ENCODE measurements at regions not wholly inside any gene's neighbourhood (a gene's known extent, or its start where the extent isn't known, plus 50 kb on each side); places are given as distances from the start of the nearest gene placed in this dataset.

DNA sequence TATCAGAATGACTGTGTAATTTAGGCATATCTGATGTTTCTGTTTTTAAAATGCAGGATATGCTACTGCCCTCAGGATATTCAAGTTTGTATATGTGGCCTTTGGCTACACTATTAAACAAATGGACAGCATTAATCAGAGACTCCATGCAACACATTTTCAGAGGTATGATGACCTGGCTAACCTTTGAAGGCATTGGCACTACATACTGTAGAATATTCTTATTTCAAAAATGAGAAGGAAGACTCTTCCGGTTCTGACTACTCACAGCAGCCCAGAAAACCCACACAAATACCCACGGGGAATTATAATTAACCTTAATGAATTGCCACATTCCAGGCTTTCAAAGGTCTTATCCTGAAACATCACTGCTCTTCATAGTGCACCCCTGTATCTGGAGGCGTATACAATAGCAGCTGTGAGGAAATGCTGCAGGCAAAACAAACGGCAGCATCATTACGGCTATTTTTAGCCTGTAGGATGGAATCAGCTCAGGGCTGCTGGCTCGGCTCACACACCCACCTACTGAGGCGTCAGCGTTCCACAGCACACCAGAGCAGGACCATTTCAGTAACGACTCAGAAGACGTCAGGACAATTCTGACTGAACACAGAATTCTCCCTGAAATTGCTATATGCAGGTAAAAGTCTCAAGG is 648.5 kb downstream of the RPS29 start:
- Mint-ChIP-seq H3K4me3 (no peak overlapping the region), H3K4me1 (no peaks in the 10 kb centered on the region), H3K36me3 (no peaks in the 10 kb centered on the region), H3K27ac (no peak overlapping the region), H3K9me3 (peaks cover 10% of the 10 kb centered on the region)
- ATAC-seq (no peak), DNase-seq (ENCODE audit: low spot score in 2 of 2) (no peak)

DNA sequence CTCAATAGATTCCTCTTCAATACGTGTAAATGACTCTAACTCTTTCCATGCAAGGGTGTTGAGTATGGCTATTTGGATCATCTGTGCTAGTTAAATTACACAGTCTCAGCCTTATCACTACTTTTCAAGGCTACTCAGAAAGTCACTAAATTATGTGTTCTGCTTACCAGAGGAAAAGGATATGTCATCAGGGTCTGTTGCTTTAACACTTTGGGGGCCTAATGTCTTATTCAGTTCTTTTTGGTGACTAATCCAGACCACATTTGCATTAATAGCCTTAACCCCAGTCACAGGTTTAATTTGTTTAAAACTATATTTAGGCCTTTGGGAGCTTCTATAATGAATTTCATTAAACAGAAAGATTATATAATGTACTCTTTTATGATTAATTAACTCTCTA is 649.3 kb downstream of the RPS29 start:
- no peak for ATAC-seq
- no peaks in the 10 kb centered on the region for H3K4me1 Mint-ChIP-seq
- no peaks in the 10 kb centered on the region for H3K36me3 Mint-ChIP-seq
- peaks cover 5% of the 10 kb centered on the region for H3K9me3 Mint-ChIP-seq
- no peak for DNase-seq (ENCODE audit: low spot score in 2 of 2)
- no peak overlapping the region for H3K4me3 Mint-ChIP-seq
- no peak overlapping the region for H3K27ac Mint-ChIP-seq

DNA sequence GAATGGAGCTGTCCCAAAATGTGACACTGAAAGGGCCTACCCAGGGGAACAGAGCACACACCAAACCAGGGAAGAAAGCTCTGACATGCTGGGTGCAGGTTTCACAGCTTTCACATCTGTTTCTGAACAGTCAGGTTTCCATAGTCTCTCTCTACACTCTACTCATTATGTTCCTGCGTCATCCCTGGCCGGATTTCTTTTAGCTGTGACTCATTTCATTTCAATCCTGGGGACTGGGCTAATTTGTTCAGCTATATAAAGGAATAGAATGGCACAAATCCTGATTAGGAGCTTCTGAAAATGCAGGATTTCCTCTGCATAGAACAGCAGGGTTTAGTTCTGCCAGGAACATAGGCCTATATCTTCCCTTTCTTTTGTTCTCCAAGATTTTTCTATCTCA is 649.8 kb downstream of the RPS29 start:
- ATAC-seq: no peak
- no peak for DNase-seq (ENCODE audit: low spot score in 2 of 2)
- H3K27ac Mint-ChIP-seq: no peak overlapping the region

DNA sequence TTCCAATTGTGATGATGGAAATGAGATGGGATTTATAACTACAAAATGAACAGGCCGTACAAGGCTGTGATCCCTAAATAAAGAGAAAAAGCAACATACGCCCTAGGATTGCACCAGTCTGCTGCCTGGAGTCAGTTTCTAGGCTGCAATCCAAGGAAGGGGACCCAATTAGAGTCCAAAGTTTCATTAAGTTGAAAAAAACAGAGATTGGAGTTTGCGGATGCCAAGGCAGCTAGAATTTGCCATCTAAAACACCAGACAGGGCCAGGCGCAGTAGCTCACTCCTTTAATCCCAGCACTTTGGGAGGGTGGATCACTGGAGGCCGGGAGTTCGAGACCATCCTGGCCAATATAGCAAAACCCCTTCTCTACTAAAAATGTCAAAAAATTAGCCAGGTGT is 661.0 kb downstream of the RPS29 start:
- DNase-seq (ENCODE audit: low spot score in 2 of 2) (no peak), ATAC-seq (no peak)
- Mint-ChIP-seq H3K4me3 (no peak overlapping the region), H3K27ac (no peak overlapping the region), H3K36me3 (no peaks in the 10 kb centered on the region), H3K9me3 (peaks cover 7% of the 10 kb centered on the region), H3K4me1 (no peaks in the 10 kb centered on the region)

More for the DNA sequence above, 649.8 kb downstream of the RPS29 start:
- Mint-ChIP-seq H3K4me3 (no peak overlapping the region), H3K9me3 (peaks cover 5% of the 10 kb centered on the region), H3K4me1 (no peaks in the 10 kb centered on the region), H3K36me3 (no peaks in the 10 kb centered on the region)

DNA sequence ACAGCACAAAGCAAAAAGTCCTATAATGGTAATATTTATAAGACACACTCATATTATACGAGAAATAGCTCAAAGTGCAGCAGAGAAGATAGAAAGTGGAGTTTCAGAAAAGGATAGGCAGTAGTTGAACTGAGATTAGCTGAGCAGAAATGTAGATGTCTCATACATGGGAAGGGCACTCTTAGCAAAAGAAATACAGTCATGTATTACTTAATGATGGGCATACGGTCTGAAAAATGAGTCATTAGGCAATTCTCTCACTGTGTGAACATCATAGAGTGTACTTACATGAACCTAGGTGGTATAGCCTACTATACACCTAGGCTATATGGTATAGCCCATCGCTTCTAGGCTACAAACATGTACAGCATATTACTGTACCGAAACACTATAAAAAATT is 671.3 kb downstream of the RPS29 start:
- H3K4me1 Mint-ChIP-seq: no peaks in the 10 kb centered on the region
- no peak for ATAC-seq
- peaks cover 17% of the 10 kb centered on the region for H3K9me3 Mint-ChIP-seq

DNA sequence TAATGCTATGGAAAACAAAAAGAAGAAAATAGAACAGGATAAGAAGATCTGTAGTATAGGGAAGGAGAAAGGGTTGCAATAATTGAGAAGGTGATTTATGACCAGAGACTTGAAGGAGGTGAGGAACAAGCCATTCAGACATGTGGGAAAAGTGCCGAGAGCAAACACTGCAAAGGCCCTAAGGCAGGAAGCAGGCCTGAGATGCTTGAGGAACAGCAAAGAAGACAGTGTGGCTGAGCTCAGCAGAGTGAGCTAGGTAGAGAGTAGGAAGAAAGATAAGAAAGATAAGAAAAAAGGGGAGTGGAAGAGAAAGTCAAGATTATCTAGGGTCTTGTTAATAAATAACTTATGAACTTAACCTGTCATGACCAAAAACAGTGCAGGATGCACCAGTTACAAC is 671.8 kb downstream of the RPS29 start:
- DNase-seq (ENCODE audit: low spot score in 2 of 2): no peak
- no peak for ATAC-seq
- Mint-ChIP-seq H3K4me3 (no peak overlapping the region), H3K4me1 (no peaks in the 10 kb centered on the region), H3K27ac (no peak overlapping the region), H3K36me3 (no peaks in the 10 kb centered on the region), H3K9me3 (peaks cover 17% of the 10 kb centered on the region)

More for the DNA sequence above, 671.3 kb downstream of the RPS29 start:
- Mint-ChIP-seq H3K4me3 (no peak overlapping the region), H3K27ac (no peak overlapping the region), H3K36me3 (no peaks in the 10 kb centered on the region)
- DNase-seq (ENCODE audit: low spot score in 2 of 2): no peak

DNA sequence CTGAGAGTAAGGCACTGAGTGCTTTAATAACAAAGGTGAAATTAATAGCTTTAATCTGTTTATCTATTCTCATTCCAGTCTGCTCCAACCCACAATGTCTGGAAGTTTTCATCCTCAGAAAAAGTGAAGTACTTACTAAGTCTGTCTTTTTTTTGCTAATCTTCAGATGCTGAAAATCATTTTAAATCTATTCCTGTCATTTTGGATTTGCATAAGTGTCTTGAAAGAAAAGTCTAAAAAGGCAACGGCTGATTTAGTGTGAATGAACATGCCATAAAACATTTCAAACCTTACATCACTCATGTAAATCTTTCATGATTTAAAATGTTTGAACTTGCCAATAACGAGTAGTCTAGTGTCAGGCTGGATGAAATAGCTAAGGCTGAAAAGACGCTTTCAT is 685.6 kb downstream of the RPS29 start:
- no peak for DNase-seq (ENCODE audit: low spot score in 2 of 2)
- H3K36me3 Mint-ChIP-seq: no peaks in the 10 kb centered on the region
- H3K9me3 Mint-ChIP-seq: peaks cover 3% of the 10 kb centered on the region
- no peaks in the 10 kb centered on the region for H3K4me1 Mint-ChIP-seq
- no peak for ATAC-seq
- no peak overlapping the region for H3K4me3 Mint-ChIP-seq
- no peak overlapping the region for H3K27ac Mint-ChIP-seq

DNA sequence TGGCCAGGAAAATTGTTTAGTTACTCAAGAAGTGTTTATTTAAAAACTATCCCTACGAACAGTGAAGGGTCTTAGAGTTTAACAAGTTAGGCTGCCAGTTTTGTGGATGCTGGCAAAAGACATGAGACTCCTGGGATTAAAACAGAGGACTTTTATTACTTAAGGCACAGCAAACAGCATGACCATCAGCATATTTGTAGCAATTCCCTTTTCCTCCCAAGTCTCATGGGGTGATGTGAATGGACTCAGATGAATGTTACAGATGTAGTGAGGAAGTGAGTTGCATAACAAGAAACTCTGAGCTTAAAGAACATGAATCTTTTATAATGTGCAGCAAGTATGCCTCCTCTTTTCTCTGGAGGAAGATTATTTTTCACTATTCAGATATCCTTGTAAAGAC is 695.8 kb downstream of the RPS29 start:
- Mint-ChIP-seq H3K36me3 (no peaks in the 10 kb centered on the region), H3K4me1 (no peaks in the 10 kb centered on the region), H3K27ac (no peak overlapping the region), H3K4me3 (no peak overlapping the region), H3K9me3 (peaks cover 2% of the 10 kb centered on the region)
- ATAC-seq: no peak
- no peak for DNase-seq (ENCODE audit: low spot score in 2 of 2)

DNA sequence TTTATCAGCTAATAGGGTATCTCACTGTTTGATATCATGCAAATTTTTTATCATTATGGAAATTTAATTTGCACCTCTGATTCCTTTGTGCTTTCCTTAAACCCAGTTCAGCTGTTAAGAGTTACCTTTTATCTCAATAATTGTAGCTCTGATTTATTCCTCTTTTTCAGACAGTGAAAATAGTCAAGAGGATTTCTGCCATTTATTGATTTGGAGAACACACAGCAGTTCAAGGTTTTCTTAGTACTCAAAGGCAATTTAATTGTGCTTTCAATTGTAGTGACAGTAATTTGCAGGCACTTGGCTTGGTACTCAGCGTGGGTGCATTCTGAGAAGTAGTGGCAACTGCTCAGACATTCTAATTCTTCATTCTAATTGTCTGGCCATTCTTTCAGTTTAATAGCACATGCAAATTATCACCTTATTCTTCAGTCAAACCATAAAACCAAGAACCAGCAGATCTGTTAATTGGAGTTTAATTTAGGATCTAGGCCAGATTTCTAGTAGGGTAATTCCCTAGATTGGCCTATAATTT is 709.3 kb downstream of the RPS29 start:
- no peaks in the 10 kb centered on the region for H3K36me3 Mint-ChIP-seq
- no peak overlapping the region for H3K4me3 Mint-ChIP-seq
- H3K9me3 Mint-ChIP-seq: peaks cover 3% of the 10 kb centered on the region
- H3K27ac Mint-ChIP-seq: no peak overlapping the region
- ATAC-seq: no peak
- no peaks in the 10 kb centered on the region for H3K4me1 Mint-ChIP-seq
- DNase-seq (ENCODE audit: low spot score in 2 of 2): no peak

DNA sequence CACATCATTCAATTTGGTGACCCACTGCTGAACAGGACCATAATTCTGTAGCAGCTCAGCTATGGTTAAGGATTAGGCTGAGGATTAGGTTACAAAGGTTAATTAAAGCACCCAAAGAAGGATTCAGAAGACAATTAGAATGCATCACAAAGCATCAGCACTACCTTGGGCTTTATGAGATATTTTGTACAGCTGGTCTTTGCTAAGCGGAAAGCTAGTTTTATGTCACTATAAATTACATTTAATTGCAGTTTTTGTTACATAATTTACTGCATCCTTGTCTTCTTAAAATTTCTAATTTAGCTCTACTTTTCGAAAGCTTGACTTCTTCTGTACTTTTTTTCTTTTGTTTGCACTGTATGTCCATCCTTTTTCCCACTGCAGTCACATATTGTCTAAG is 711.5 kb downstream of the RPS29 start:
- Mint-ChIP-seq H3K4me3 (no peak overlapping the region), H3K27ac (no peak overlapping the region), H3K9me3 (no peaks in the 10 kb centered on the region), H3K4me1 (no peaks in the 10 kb centered on the region), H3K36me3 (no peaks in the 10 kb centered on the region)
- DNase-seq (ENCODE audit: low spot score in 2 of 2) (no peak), ATAC-seq (no peak)

DNA sequence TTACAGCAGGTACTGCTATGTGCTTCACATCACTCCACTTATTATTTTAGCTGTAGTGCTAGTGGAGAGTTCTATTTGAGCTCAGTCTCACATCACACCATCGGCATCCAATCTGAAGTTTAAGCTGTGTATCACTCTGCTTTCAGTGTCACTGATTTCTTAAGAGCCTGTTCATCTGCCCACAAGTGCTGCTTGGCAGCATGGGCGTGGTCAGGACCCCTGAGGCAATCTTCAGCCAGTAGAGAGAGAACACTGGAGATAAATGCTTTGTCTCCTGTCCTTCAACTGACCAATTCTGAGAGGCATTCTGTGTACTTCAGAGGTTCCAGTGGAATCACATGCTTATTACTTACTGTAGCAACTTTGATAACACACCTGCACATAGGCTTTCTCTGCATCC is 728.8 kb downstream of the RPS29 start:
- Mint-ChIP-seq H3K27ac (no peak overlapping the region), H3K9me3 (peaks cover 2% of the 10 kb centered on the region), H3K4me3 (no peak overlapping the region), H3K4me1 (no peaks in the 10 kb centered on the region), H3K36me3 (no peaks in the 10 kb centered on the region)
- DNase-seq (ENCODE audit: low spot score in 2 of 2): no peak
- no peak for ATAC-seq

DNA sequence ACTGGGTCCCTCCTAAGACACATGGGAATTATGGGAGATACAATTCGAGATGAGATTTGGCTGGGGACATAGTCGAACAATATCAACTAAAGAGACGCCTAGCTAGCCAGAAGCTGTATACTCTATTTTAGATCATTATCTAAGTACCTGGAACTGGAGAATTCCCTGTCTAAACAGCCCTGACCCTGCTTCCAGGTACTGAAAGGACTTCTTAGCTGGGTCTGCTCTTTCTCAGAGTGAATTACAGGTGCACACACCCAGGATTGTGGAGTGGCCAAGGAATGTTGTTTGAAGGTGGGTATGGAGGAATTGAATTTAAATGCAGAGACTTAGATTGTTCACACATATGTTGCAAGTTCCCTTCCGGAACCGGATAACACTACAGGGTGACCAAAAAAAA is 733.0 kb downstream of the RPS29 start:
- DNase-seq (ENCODE audit: low spot score in 2 of 2) (no peak), ATAC-seq (no peak)
- H3K27ac Mint-ChIP-seq: no peak overlapping the region
- H3K9me3 Mint-ChIP-seq: no peaks in the 10 kb centered on the region
- H3K4me3 Mint-ChIP-seq: no peak overlapping the region
- no peaks in the 10 kb centered on the region for H3K4me1 Mint-ChIP-seq
- H3K36me3 Mint-ChIP-seq: no peaks in the 10 kb centered on the region

DNA sequence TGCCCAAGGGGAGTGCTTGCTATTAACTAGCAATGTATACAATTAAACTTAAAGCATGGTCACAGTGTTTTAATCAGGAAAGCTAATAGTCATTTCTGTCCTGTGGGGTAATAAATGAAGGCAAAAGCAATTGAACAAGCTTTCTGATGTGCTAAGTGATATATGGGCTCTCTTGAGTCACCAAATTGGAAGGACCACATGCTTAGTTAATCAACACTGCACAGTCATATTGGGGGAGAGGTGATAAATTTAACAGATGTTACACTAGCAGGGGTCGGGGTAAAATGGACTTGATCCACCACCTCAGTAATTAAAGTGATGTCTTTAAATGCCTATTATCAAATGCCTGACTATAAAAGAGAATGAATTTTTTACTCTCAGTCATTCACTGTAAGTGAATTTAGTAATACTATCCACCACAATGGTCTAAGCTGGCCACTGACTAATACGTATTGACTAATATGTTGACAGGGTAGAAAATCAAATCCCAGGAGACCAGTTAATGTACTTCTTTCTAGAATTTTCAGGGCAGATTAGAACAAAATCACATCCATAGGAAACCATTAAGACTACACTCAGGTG is 736.3 kb downstream of the RPS29 start:
- Mint-ChIP-seq H3K27ac (no peak overlapping the region), H3K4me3 (no peak overlapping the region), H3K4me1 (no peaks in the 10 kb centered on the region), H3K9me3 (peaks cover 9% of the 10 kb centered on the region), H3K36me3 (no peaks in the 10 kb centered on the region)
- ATAC-seq (no peak), DNase-seq (ENCODE audit: low spot score in 2 of 2) (no peak)

DNA sequence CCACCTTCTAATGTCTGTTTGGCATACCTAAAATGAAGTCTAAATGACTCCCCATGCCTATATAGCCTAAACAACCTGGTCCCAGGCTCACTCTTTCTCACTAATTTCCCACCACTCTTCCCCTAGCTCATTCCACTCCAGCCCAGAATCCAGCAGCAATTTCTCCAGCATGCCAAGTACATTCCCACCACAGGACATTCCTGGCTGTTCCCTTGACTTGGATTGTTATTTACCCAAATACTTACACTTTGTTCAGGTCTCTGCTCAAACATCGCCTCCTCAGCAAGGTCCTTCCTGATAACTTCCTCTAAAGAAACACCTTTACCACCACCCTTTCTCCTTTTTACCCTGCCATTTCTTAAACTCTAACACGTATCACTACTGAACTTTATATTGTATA is 743.4 kb downstream of the RPS29 start:
- DNase-seq (ENCODE audit: low spot score in 2 of 2): no peak
- Mint-ChIP-seq H3K9me3 (peaks cover 13% of the 10 kb centered on the region), H3K4me3 (no peak overlapping the region), H3K27ac (no peak overlapping the region), H3K4me1 (no peaks in the 10 kb centered on the region), H3K36me3 (no peaks in the 10 kb centered on the region)
- no peak for ATAC-seq

DNA sequence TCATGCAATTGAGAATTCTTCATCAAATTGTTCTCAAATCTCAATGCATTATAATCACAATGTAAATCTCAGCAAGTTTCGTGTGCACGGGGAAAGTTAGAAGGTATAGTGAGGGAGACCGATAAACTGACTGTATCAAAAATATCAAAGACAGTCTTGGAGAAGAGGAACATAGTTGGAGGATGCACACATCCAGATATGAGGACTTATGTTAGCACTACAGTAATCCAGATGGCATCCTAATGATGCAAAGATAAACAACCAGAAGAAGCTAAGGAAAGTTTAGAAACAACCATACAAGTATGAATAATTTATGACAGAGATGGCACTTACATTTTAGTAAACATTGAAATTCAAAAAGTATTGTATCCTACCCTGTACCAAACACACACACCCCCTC is 760.1 kb downstream of the RPS29 start:
- H3K36me3 Mint-ChIP-seq: no peaks in the 10 kb centered on the region
- DNase-seq (ENCODE audit: low spot score in 2 of 2) (no peak), ATAC-seq (no peak)
- peaks cover 8% of the 10 kb centered on the region for H3K9me3 Mint-ChIP-seq
- no peak overlapping the region for H3K4me3 Mint-ChIP-seq
- no peak overlapping the region for H3K27ac Mint-ChIP-seq
- H3K4me1 Mint-ChIP-seq: no peaks in the 10 kb centered on the region

DNA sequence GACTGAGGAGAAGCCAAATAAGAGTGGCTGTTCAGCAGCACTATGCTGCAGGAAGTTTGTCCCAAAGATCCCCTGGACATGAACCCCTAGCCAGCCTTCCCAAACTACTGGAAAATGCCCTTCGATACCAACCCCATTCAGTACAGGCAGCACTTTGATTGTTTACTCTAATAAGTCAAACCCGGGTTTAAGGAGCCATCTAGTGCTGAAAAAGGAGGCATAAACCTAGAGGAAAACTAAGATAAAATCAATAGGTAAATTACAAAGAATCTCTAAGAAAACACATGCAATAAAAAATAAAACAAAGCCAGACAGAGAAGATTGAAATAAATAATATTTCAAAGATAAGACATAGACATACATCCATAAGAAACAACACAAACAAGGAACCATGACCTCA is 771.6 kb downstream of the RPS29 start:
- H3K4me3 Mint-ChIP-seq: no peak overlapping the region
- H3K4me1 Mint-ChIP-seq: no peaks in the 10 kb centered on the region
- H3K27ac Mint-ChIP-seq: no peak overlapping the region

More for the DNA sequence above, 771.6 kb downstream of the RPS29 start:
- ATAC-seq (no peak), DNase-seq (ENCODE audit: low spot score in 2 of 2) (no peak)
- no peaks in the 10 kb centered on the region for H3K36me3 Mint-ChIP-seq
- peaks cover 7% of the 10 kb centered on the region for H3K9me3 Mint-ChIP-seq

Data from stimulated activated effector memory CD8-positive, alpha-beta T cell treated with anti-CD3 and anti-CD28 coated beads, Interleukin-12 subunit alpha, Interleukin-12 subunit beta, amount 100 ng/mL, for 72 hours (primary cell).